ENCODE measurements at regions not wholly inside any gene's neighbourhood (a gene's known extent, or its start where the extent isn't known, plus 50 kb on each side); places are given as distances from the start of the nearest gene placed in this dataset.

GRCh38 chr11:109300211-109300610 lies 121.8 kb upstream of the C11orf87 start:
- BruUV-seq (replicated peaks): no TSS peak
- H3K9me3 ChIP-seq (ENCODE audit: control insufficient read depth in 1 of 2, insufficient read depth in 1 of 2, low read depth in 1 of 2, low read length in 2 of 2): no peaks in the 10 kb centered on the region
- H3K9ac ChIP-seq (ENCODE audit: low read length): no peak overlapping the region
- POLR2A ChIA-PET: no interaction called here
- intact Hi-C loops (cut with micrococcal nuclease): no loop called here
- H3K4me1 ChIP-seq (ENCODE audit: control insufficient read depth in 1 of 2, insufficient read depth in 2 of 2, low read length in 2 of 2): peaks cover 0 to 12% of the 10 kb centered on the region in 2 experiments; a peak in 1 of 4 replicates
- ATAC-seq (no peak), DNase-seq (ENCODE audit: low read depth, low spot score) (no peak)
- H3K36me3 ChIP-seq (ENCODE audit: control insufficient read depth in 1 of 2, insufficient read depth in 2 of 2, low read length in 2 of 2): no peaks in the 10 kb centered on the region
- TF ChIP-seq EZH2phosphoT487 (IDR thresholded peaks at IDR 0.05; ENCODE audit: borderline replicate concordance) (no peak), RAD21 (IDR thresholded peaks at IDR 0.05; ENCODE audit: low read depth) (no peak), ZNF274 (IDR thresholded peaks at IDR 0.05; ENCODE audit: low read depth, low read length) (no peak), CBX3 (IDR thresholded peaks at IDR 0.05; ENCODE audit: low read depth) (no peak), CEBPB (IDR thresholded peaks at IDR 0.05; ENCODE audit: low read depth) (no peak), REST (IDR thresholded peaks at IDR 0.05; ENCODE audit: low read depth) (no peak), SP1 (IDR thresholded peaks at IDR 0.05; ENCODE audit: low read depth) (no peak), FOSL1 (IDR thresholded peaks at IDR 0.05; ENCODE audit: low read depth) (no peak)
- RAD21 ChIA-PET (ENCODE audit: low non-redundant PET in 1 of 2, low total read pairs in 2 of 2, uncharacterized antibody in 2 of 2, unreplicated experiment in 2 of 2): no interaction called here
- no peak overlapping the region for H3K4me2 ChIP-seq (ENCODE audit: low read length)
- no peaks in the 10 kb centered on the region for H4K20me1 ChIP-seq (ENCODE audit: insufficient read depth)
- H3K9me2 ChIP-seq (ENCODE audit: insufficient read depth): no peaks in the 10 kb centered on the region
- H3K27ac ChIP-seq (ENCODE audit: low read depth, low read length): no peak overlapping the region
- CTCF ChIA-PET: no interaction called here
- H3K79me2 ChIP-seq (ENCODE audit: insufficient read depth, low read length): no peaks in the 10 kb centered on the region
- no peak overlapping the region for H3K4me3 ChIP-seq (replicated peaks in 1 of 2; ENCODE audit: low read depth in 1 of 2, low read length in 2 of 2)
- H2AFZ ChIP-seq (ENCODE audit: low read depth, low read length, poor library complexity, severe bottlenecking): no peak overlapping the region
- H3K27me3 ChIP-seq (ENCODE audit: insufficient read depth, low read length): no peaks in the 10 kb centered on the region
